Type B pancreatic cell (in vitro differentiated cells): ENCODE measurements at regions not wholly inside any gene's neighbourhood (a gene's known extent, or its start where the extent isn't known, plus 50 kb on each side); places are given as distances from the start of the nearest gene placed in this dataset.

Experiments used
- DNase-seq: peaks from one replicate; pipeline ENCODE4 v3.0.0; 2021; ENCODE audit warnings: mixed read lengths; ENCODE audit not compliant: unreplicated experiment; ENCODE audit errors: extremely low spot score
- H3K27ac Mint-ChIP-seq: 2 replicates; pipeline ENCODE4 v1.8.0; 2021; ENCODE audit warnings: mild to moderate bottlenecking, mixed read lengths
- H3K27me3 Mint-ChIP-seq: 2 replicates; pipeline ENCODE4 v1.8.0; 2021; ENCODE audit warnings: mixed read lengths
- H3K36me3 Mint-ChIP-seq: 2 replicates; pipeline ENCODE4 v1.8.0; 2021; ENCODE audit warnings: mixed read lengths
- H3K4me1 Mint-ChIP-seq: one replicate; pipeline ENCODE4 v1.8.0; 2021; ENCODE audit warnings: mixed read lengths; ENCODE audit not compliant: unreplicated experiment
- H3K4me3 Mint-ChIP-seq: 2 replicates; pipeline ENCODE4 v1.8.0; 2021; ENCODE audit warnings: mild to moderate bottlenecking, mixed read lengths
- H3K9me3 Mint-ChIP-seq: 2 replicates; pipeline ENCODE4 v1.8.0; 2021; ENCODE audit warnings: mixed read lengths
- TF ChIP-seq, protein P1 (sequence below): fragments of 200-600 bp; sonication (generic); conservative IDR thresholded peaks from 2 replicates; pipeline ENCODE4 v1.5.0; 2021; ENCODE audit warnings: antibody characterized with exemption, mild to moderate bottlenecking

DNA sequence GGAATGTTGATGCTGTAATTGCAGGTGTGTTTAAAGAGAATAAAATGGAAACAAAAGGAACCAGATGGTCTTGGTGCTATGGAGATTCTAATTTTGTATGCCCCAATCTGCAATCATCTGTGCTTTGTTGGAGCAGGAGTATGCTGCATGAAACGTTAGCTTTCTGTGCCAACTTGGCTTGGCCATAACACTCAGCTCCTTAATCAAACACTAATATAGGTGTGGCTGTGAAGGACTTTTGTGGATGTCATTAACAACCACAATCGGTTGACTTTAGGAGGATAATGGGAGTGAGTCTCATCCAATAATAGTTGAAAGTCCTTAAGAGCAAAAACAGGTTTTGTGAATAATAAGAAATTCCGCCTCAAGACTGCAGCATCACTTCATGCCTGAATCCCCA lies 399.2 kb downstream of the NLGN4X start:
- Mint-ChIP-seq H3K4me3 (no peak overlapping the region), H3K36me3 (no peaks in the 10 kb centered on the region), H3K27ac (no peak overlapping the region), H3K9me3 (no peaks in the 10 kb centered on the region), H3K4me1 (no peaks in the 10 kb centered on the region), H3K27me3 (peaks cover 7% of the 10 kb centered on the region)
- TF ChIP-seq, protein P1, sequence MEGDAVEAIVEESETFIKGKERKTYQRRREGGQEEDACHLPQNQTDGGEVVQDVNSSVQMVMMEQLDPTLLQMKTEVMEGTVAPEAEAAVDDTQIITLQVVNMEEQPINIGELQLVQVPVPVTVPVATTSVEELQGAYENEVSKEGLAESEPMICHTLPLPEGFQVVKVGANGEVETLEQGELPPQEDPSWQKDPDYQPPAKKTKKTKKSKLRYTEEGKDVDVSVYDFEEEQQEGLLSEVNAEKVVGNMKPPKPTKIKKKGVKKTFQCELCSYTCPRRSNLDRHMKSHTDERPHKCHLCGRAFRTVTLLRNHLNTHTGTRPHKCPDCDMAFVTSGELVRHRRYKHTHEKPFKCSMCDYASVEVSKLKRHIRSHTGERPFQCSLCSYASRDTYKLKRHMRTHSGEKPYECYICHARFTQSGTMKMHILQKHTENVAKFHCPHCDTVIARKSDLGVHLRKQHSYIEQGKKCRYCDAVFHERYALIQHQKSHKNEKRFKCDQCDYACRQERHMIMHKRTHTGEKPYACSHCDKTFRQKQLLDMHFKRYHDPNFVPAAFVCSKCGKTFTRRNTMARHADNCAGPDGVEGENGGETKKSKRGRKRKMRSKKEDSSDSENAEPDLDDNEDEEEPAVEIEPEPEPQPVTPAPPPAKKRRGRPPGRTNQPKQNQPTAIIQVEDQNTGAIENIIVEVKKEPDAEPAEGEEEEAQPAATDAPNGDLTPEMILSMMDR, result no peak
- DNase-seq, result no peak

DNA sequence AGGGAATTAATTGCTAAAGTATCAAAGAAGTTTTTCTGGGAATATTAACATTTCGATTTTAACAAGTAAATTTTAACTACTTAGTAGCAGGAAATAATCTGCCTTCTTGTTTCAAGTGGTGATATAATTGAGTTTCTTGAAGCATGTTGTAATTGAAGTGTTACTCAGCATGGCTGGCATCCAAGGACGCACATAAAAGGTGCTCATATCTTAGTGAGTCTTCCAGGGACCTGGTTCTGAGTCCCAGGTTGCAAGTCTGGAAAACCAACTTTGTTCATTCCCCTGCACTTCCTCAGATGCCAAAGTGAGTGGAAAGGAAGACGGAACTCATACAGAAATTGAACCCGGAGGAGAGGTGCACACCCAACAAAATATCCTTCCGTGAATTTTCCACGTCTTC lies 399.6 kb downstream of the NLGN4X start:
- Mint-ChIP-seq H3K4me1 (no peaks in the 10 kb centered on the region), H3K9me3 (no peaks in the 10 kb centered on the region)

DNA sequence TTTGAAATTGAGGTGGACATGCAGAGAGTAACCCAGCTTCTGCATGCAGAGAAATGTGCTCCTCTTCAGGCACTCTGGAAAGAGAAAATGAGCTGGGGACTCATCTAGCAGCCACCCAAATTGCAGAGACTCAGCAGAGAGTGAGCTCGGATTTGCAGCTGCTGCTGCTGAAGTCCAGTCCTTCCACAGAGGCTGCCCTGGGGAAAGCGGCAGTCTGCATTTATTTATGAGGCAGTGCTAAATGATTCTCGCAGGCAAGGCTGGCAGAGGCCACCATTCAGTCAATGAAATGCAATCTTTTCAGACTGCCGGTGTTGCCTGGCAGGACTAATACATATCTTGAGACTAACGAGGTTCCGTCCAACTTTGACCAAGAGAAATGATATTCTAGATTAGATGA lies 404.8 kb downstream of the NLGN4X start:
- DNase-seq, result no peak
- no peaks in the 10 kb centered on the region for H3K36me3 Mint-ChIP-seq
- no peaks in the 10 kb centered on the region for H3K4me1 Mint-ChIP-seq
- H3K4me3 Mint-ChIP-seq, result no peak overlapping the region
- H3K27me3 Mint-ChIP-seq, result peaks cover 3% of the 10 kb centered on the region
- H3K9me3 Mint-ChIP-seq, result no peaks in the 10 kb centered on the region
- TF ChIP-seq, protein P1, result no peak
- no peak overlapping the region for H3K27ac Mint-ChIP-seq

More for the DNA sequence above, 399.6 kb downstream of the NLGN4X start:
- no peak overlapping the region for H3K4me3 Mint-ChIP-seq
- H3K27ac Mint-ChIP-seq, result no peak overlapping the region
- peaks cover 7% of the 10 kb centered on the region for H3K27me3 Mint-ChIP-seq
- no peak for DNase-seq
- no peaks in the 10 kb centered on the region for H3K36me3 Mint-ChIP-seq
- TF ChIP-seq, protein P1, result no peak

DNA sequence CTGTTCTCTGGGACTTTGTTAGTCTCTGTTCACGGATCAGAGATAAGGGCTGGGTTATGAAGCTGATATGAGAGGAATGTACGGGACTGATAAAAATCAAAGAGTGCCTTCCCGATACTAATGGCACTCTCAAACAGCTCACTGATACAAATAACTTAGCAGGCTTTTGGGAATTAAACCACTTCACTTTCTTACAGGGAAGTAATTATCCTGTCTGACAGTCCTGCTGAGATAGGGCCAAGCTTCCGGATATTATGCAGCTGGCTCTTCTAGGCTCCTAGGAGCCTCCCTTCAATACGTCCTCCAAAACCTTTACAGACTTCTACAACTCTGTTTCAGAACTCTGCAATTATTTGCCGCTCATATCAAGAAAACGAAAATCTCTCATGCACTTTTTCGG lies 418.0 kb downstream of the NLGN4X start:
- H3K4me3 Mint-ChIP-seq, result no peak overlapping the region
- H3K27me3 Mint-ChIP-seq, result no peaks in the 10 kb centered on the region
- H3K9me3 Mint-ChIP-seq, result peaks cover 2% of the 10 kb centered on the region
- H3K4me1 Mint-ChIP-seq, result peaks cover 10% of the 10 kb centered on the region
- no peak overlapping the region for H3K27ac Mint-ChIP-seq
- DNase-seq, result no peak
- H3K36me3 Mint-ChIP-seq, result no peaks in the 10 kb centered on the region
- TF ChIP-seq, protein P1, result no peak

DNA sequence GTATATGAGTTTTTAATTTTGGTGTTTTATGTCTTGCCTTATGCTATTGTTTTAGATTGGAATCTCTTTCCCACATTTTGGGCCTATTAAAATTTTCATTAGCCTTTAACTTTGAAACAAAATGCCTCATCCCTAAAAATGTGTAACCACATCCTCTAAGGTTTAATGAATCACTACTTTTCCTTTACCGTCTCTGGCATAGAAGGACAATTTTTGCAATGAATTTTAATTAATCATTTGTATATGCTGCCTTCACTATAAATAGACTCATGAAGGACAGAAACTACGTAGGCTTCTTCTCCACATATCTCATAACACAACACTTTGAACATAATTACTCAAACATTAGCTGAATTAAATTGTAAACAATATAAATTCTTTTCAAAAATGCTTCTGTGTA lies 421.5 kb downstream of the NLGN4X start:
- H3K4me3 Mint-ChIP-seq, result no peak overlapping the region
- no peaks in the 10 kb centered on the region for H3K36me3 Mint-ChIP-seq
- H3K27me3 Mint-ChIP-seq, result peaks cover 3% of the 10 kb centered on the region
- DNase-seq, result no peak
- peaks cover 10% of the 10 kb centered on the region for H3K4me1 Mint-ChIP-seq
- TF ChIP-seq, protein P1, result no peak
- H3K27ac Mint-ChIP-seq, result no peak overlapping the region
- peaks cover 6% of the 10 kb centered on the region for H3K9me3 Mint-ChIP-seq

DNA sequence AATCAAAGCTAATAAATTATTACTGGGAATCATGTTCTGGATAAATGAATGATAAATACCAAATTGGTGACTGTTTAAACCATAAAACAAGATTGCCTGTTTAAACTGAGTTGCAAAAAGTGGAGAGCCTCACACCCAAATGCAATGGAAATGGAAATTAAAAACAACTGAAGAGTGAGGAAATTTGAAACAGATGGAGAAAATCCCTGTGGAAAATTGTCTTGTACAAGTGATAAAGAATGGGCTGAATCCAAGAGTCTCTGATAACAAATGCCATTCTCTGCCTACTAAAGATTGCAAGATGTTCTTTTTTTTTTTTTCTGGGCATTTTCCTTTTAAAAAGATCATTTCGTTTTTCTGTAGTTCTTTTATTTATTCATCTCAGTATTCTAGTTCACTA lies 426.3 kb downstream of the NLGN4X start:
- TF ChIP-seq, protein P1, result no peak
- no peak for DNase-seq
- H3K4me1 Mint-ChIP-seq, result no peaks in the 10 kb centered on the region
- peaks cover 6% of the 10 kb centered on the region for H3K9me3 Mint-ChIP-seq
- H3K4me3 Mint-ChIP-seq, result no peak overlapping the region
- H3K27me3 Mint-ChIP-seq, result peaks cover 3% of the 10 kb centered on the region
- no peak overlapping the region for H3K27ac Mint-ChIP-seq
- no peaks in the 10 kb centered on the region for H3K36me3 Mint-ChIP-seq
